Stimulated activated CD4-positive, alpha-beta T cell treated with anti-CD3 and anti-CD28 coated beads, Interleukin-4, amount 100 ng/mL, for 1 hour (primary cell): ENCODE measurements at regions not wholly inside any gene's neighbourhood (a gene's known extent, or its start where the extent isn't known, plus 50 kb on each side); places are given as distances from the start of the nearest gene placed in this dataset.
"Not testable (repeated sequence)": the region's sequence is repeated elsewhere in the genome, so short reads cannot be mapped to it uniquely, and the experiment has no call there.

Experiments used
- DNase-seq: peaks from one replicate; pipeline ENCODE4 v3.0.0-alpha.2; 2020

GRCh38 chr5:90128551-90128950 lies 281.0 kb downstream of the CETN3 start:
- DNase-seq, result no peak

DNA sequence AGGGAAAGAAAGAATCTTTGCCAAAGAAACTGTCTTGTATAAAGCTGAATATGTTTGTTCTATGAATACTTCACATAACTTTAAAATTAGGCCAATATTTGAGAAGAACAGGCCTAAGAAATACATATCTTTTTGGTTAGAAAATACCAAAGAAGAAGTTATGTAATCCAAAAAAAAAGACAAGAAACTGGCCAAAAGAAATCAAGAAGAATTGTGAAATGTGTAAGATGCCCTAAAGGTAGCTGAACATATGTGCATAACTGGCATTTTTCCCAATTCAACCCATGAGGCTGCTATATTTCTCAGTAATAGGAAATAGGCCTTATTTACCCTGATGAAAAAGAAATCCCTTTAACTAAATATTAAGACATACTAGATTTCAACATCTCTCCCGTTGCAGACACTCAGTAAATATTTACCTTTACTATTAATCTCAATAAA lies 290.0 kb downstream of the CETN3 start:
- DNase-seq, result no peak

- no peak for DNase-seq
Measured at GRCh38 chr5:90117005-90117404, 292.6 kb downstream of the CETN3 start.

DNA sequence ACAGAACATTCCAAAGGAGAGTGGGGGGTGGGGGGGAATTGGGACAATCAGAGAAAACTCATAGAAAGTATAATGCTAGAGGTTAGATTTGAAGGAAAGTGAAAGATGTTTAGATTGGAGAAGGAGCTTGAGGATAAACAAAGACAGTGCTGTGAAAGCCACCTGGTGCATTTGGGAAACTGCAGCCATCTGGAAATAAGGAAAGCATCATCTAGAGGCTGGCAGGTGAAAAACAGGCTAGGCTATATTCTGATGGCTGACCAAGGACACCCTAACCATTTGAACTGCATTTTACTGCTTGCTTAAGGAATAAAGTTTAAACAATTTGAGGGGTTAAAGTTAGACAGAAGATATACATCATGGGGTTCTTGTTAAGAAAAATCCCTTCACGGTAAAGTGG lies 296.4 kb downstream of the CETN3 start:
- DNase-seq, result no peak

- DNase-seq, result no peak
Measured at GRCh38 chr5:90112033-90112692, 297.4 kb downstream of the CETN3 start.

DNA sequence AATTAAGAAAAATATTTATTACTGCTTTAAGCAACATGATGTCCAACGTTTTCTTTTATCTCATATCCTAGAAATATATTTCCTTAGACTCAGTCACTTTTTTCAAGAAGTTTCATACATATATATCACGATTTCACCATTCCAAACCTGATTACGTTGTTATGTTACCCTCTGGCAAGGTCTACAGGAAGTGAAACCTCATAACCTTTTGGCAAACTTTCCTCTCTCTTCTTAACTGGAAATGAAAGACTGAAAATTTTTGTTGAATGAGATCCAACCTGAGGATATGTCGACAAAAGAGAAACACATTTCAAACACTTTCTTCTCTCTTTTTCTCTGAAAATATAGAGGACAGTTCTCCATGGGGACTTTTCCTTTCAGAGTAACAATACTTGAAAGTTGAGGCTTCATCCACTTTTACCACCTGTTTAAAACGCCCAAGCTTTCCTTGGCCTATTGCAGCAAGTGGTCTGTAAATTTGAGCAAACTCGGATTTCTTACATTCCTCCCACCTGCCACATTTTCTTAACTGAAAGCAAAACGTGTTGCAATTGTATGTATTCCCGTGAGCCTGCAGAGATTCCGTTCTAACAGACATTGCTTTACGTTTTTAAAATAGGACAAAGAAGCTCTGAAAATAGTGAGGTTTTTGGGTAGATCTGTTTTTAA lies 298.1 kb downstream of the CETN3 start:
- DNase-seq, result no peak

DNA sequence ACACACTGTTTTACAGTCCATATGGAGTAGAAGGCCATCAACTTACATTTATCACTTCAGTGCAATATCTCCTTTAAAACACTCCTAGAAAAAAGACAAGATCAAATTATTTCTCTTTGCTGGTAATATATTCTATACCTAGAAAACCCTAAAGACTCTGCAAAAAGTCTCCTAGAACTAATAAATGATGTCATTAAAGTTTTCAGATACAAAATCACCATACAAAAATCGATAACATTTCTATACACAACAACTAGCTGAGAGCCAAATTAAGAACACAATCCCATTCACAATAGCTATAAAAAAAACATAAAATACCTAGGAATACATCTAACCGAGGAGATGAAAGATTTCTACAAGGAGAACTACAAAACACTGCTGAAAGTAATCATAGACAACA lies 300.3 kb downstream of the CETN3 start:
- no peak for DNase-seq

DNA sequence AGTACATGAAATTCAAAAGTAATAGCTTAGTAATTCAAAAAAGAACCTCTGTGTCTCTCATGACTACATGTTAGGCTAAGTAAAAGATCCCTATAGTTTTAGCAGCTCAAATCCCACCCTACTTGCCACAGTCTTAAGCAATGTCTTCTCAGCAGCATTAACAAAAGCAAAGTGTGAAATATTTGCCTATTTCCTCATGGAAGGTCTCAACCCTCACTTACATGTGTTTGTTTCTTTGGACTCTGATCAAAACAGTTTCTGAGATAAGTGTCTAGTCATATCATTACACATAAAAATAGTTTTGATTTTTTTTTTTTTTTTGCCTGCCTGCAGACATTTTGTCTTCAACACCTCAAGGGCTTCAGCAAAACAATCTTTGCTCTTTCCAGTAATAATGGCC lies 310.5 kb downstream of the CETN3 start:
- no peak for DNase-seq

DNA sequence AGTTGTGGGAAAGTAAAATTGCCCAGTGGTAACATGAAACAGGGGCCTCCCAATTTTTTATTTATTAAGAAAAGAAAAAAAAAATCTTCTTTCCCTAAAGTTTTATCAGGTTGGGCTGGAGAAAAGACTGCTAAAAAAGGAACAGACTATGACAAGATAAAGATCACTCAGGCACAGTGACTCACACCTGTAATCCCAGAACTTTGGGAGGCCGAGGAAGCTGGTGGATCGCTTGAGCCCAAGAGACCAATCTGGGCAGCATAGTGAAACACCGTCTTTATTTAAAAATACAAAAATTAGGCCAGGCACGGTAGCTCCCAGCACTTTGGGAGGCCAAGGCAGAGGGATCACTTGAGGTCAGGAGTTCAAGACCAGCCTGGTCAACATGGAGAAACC lies 312.5 kb downstream of the CETN3 start:
- DNase-seq, result no peak

- no peak for DNase-seq
Measured at GRCh38 chr5:90096415-90097081, 313.0 kb downstream of the CETN3 start.

- DNase-seq, result no peak
Measured at GRCh38 chr5:90095292-90096060, 314.1 kb downstream of the CETN3 start.

- no peak for DNase-seq
Measured at GRCh38 chr5:90093751-90094485, 315.6 kb downstream of the CETN3 start.

DNA sequence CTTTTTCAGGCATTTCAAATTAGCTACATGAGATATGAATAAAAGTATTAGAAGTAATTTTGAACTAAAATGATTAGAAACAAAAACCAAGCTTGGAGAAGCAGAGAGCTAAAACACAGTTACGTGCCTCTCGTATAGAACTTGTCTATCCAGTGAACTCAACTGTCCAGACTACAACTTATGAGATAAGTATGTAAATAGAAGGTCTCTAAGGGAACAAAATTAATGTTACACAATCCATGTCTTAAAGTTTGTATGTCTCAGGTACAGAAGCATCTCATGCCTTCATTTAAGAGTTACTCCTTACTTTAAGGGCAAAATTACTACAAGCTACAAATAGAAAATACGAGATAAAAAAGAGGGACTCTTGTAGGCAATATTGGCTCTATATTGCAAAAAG lies 316.8 kb downstream of the CETN3 start:
- DNase-seq, result no peak

GRCh38 chr5:90084342-90084741 lies 325.2 kb downstream of the CETN3 start:
- no peak for DNase-seq

- not testable (repeated sequence) for DNase-seq
Measured at GRCh38 chr5:90073026-90073570, 336.5 kb downstream of the CETN3 start.

GRCh38 chr5:90071656-90072055 lies 337.9 kb downstream of the CETN3 start:
- DNase-seq, result no peak

DNA sequence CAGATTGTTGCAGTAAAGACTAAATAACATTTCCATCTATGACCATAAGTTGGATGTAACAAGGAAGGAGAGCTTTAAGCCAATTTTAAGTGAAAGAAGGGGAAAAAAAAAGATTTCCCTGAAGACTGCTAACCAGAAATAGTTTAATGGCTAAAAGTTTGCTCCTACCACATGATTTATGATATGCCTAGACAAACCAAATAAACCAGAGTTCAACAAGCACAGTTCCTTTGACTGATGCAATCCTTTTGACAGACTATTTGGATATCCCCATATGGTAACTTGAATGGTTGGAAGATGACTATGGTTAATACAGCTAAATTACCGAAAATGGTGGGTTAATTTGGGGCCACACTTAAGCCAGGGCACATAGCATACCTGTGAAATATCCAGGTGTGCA lies 338.5 kb downstream of the CETN3 start:
- DNase-seq, result no peak

- no peak for DNase-seq
Measured at GRCh38 chr5:90066920-90067319, 342.6 kb downstream of the CETN3 start.

DNA sequence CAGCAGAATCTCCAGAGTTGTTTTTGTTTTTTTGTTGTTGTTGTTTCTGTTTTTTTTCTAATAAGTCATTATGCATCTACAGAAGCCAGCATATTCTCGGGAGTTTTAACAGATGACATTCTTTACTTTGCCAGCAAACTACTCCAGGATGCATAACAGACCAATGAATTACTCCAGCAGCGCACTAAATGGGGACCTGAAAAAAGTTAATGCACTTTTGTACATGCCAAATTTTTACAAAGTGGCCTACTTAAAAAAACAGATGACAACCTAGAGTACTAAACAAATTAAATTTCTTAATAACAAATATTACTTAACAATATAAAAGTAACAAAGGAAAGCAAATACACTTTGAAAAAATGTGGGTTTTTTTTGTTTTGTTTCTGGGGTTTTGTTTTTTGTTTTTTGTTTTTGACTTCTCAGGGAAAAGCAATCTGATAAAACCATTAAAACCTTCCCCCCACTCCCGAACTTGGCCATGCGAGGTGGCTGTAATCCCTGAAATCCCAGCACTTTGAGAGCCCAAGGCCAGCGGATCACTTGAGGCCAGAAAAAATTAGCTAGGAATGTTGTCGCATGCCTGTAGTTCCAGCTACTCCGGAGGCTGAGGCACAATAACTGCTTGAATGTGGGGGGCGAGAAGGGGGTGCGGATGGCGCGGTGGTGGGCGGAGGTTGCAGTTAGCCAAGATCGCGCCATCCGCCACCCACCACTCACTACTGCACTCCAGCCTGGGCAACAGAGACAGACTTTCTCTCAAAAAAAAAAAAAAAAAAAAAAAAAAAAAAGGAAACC lies 352.4 kb downstream of the CETN3 start:
- DNase-seq, result no peak

GRCh38 chr5:90055831-90056328 lies 353.7 kb downstream of the CETN3 start:
- no peak for DNase-seq

GRCh38 chr5:90054612-90055011 lies 354.9 kb downstream of the CETN3 start:
- no peak for DNase-seq
